KMS-11 (cell line): ENCODE measurements at regions not wholly inside any gene's neighbourhood (a gene's known extent, or its start where the extent isn't known, plus 50 kb on each side); places are given as distances from the start of the nearest gene placed in this dataset.

ENCODE experiments used
- H2AFZ ChIP-seq: fragments of 200-600 bp; sonication (generic); 2 replicates; pipeline ENCODE4 v1.6.1; 2016; ENCODE audit warnings: antibody characterized with exemption, mixed run types, low read depth
- H3K27ac ChIP-seq: fragments of 200-600 bp; sonication (generic); 2 replicates; pipeline ENCODE4 v1.6.1; 2016; ENCODE audit warnings: mild to moderate bottlenecking, mixed run types
- H3K27me3 ChIP-seq: fragments of 200-600 bp; sonication (generic); 2 replicates; pipeline ENCODE4 v1.6.1; 2017; ENCODE audit warnings: mild to moderate bottlenecking, low read depth, mixed run types, moderate library complexity; ENCODE audit not compliant: insufficient read depth
- H3K36me3 ChIP-seq: fragments of 200-600 bp; sonication (generic); 2 replicates; pipeline ENCODE4 v1.6.1; 2017; ENCODE audit warnings: mild to moderate bottlenecking, mixed run types; ENCODE audit not compliant: insufficient read depth
- H3K4me1 ChIP-seq: fragments of 200-600 bp; sonication (generic); 2 replicates; pipeline ENCODE4 v1.6.1; 2016; ENCODE audit warnings: mild to moderate bottlenecking, low read depth, mixed run types; ENCODE audit not compliant: poor library complexity, severe bottlenecking
- H3K4me2 ChIP-seq: fragments of 200-600 bp; sonication (generic); 2 replicates; pipeline ENCODE4 v1.7.0; 2016; ENCODE audit warnings: mild to moderate bottlenecking, mixed run types
- H3K4me3 ChIP-seq: fragments of 200-600 bp; sonication (generic); IDR thresholded peaks from 2 replicates; pipeline ENCODE4 v1.6.1; 2017; ENCODE audit warnings: low read depth, low read length, mixed read lengths; ENCODE audit not compliant: insufficient read depth
- H3K79me2 ChIP-seq: fragments of 200-600 bp; sonication (generic); 2 replicates; pipeline ENCODE4 v1.6.1; 2016; ENCODE audit warnings: low read depth, mixed run types; ENCODE audit not compliant: insufficient read depth
- H3K9ac ChIP-seq: fragments of 200-600 bp; sonication (generic); 2 replicates; pipeline ENCODE4 v1.6.1; 2016; ENCODE audit warnings: mild to moderate bottlenecking, mixed run types
- H4K20me1 ChIP-seq: fragments of 200-600 bp; sonication (generic); 2 replicates; pipeline ENCODE4 v1.6.1; 2016; ENCODE audit warnings: mild to moderate bottlenecking, mixed run types; ENCODE audit not compliant: insufficient read depth
- TF ChIP-seq, protein P1 (sequence below): fragments of 200-600 bp; sonication (generic); conservative IDR thresholded peaks from 2 replicates; pipeline ENCODE4 v1.6.1; 2017; ENCODE audit warnings: low read depth, mild to moderate bottlenecking, antibody characterized with exemption, low read length, moderate library complexity, mixed read lengths

DNA sequence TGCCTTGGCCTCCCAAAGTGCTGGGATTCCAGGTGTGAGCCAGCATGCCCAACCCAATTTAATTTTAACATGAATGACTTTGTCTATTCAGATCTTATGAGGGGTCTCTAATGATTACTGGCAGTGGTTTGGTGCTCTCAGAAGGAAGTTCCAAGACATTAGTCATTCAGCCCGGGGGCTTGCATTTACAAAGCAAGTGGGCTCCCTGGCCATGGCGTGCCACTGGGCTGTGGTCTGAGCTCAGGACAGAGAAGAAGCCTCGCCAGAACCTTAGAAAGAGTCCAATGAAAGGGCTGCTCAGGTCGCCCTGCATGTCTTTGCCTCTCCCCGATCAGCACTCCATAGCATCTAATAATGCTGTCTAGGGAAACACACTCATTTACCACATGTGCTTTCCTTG, 182.6 kb upstream of the CHAC2 start:
- Histone ChIP-seq H3K9ac (no peak overlapping the region), H3K27me3 (no peaks in the 10 kb centered on the region), H3K4me1 (no peaks in the 10 kb centered on the region), H3K4me3 (no peak overlapping the region), H3K79me2 (no peaks in the 10 kb centered on the region), H3K36me3 (no peaks in the 10 kb centered on the region), H4K20me1 (no peaks in the 10 kb centered on the region), H3K27ac (no peak overlapping the region), H2AFZ (no peak overlapping the region), H3K4me2 (no peak overlapping the region)
- TF ChIP-seq, protein P1, sequence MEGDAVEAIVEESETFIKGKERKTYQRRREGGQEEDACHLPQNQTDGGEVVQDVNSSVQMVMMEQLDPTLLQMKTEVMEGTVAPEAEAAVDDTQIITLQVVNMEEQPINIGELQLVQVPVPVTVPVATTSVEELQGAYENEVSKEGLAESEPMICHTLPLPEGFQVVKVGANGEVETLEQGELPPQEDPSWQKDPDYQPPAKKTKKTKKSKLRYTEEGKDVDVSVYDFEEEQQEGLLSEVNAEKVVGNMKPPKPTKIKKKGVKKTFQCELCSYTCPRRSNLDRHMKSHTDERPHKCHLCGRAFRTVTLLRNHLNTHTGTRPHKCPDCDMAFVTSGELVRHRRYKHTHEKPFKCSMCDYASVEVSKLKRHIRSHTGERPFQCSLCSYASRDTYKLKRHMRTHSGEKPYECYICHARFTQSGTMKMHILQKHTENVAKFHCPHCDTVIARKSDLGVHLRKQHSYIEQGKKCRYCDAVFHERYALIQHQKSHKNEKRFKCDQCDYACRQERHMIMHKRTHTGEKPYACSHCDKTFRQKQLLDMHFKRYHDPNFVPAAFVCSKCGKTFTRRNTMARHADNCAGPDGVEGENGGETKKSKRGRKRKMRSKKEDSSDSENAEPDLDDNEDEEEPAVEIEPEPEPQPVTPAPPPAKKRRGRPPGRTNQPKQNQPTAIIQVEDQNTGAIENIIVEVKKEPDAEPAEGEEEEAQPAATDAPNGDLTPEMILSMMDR: no peak

DNA sequence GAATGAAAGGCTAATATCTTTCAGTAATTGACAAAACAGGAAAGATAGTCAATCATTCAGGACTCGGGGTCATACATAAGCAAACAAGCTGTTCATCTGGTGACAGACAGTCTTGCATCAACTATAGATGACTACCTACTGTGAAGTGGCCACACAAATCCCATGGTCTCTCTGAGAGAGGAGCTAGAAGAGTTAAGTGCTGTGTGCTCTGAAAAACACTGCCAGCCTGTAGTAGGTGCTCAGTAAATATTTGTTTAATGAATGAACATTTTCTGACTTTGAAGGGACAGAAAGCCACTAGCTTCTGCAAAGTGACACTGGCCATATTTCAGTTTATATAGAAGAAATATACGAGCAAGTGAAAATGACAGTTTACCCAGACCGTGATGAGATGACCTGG, 184.0 kb upstream of the CHAC2 start:
- Histone ChIP-seq H3K27ac (no peak overlapping the region), H3K27me3 (no peaks in the 10 kb centered on the region), H4K20me1 (no peaks in the 10 kb centered on the region), H3K9ac (no peak overlapping the region), H3K4me1 (no peaks in the 10 kb centered on the region), H3K4me3 (no peak overlapping the region), H2AFZ (no peak overlapping the region), H3K4me2 (no peak overlapping the region), H3K79me2 (no peaks in the 10 kb centered on the region), H3K36me3 (no peaks in the 10 kb centered on the region)
- TF ChIP-seq, protein P1: no peak

DNA sequence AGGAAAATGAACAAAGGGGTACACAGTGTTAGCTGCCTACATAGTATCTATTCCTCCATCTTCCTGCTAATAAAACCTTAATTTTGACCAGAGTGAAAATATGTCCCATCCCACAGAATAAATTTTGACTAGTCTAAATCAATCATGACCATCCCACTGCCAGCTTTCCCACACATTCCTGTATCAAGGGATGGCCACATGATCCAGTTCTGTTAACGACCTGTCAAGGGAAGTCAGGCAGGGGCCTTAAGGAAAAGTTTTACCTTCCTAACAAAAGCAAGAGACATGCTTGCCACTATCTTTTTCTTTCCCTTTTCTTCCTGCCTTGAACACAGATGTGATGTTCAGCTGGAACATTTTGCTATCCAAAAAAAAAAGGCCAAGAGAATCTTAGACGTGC, 185.0 kb upstream of the CHAC2 start:
- H3K27me3 ChIP-seq: no peaks in the 10 kb centered on the region
- H2AFZ ChIP-seq: no peak overlapping the region
- no peaks in the 10 kb centered on the region for H3K36me3 ChIP-seq
- H3K4me3 ChIP-seq: no peak overlapping the region
- no peaks in the 10 kb centered on the region for H3K4me1 ChIP-seq
- H3K79me2 ChIP-seq: no peaks in the 10 kb centered on the region
- TF ChIP-seq, protein P1: no peak
- H3K9ac ChIP-seq: no peak overlapping the region
- no peaks in the 10 kb centered on the region for H4K20me1 ChIP-seq
- no peak overlapping the region for H3K27ac ChIP-seq
- H3K4me2 ChIP-seq: no peak overlapping the region

DNA sequence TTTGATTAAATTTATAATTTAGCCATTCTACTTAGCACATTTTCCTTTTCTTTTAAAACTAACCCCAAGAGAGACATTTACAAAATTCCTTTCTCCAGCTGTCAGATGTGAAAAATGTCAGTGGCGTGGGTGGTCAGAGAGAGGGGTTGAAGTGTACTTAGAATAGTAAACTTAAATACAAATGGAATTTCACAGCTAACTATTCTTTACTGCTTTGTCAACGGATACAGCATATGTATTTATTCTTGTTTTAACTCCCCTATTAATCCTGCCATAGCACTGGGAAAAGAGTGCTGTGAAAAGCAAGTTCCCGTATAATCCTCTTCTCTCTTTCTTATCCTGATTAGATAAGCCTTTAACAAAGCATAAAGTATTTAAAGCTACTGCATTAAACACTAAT, 191.4 kb upstream of the CHAC2 start:
- H3K36me3 ChIP-seq: no peaks in the 10 kb centered on the region
- H2AFZ ChIP-seq: no peak overlapping the region
- no peak overlapping the region for H3K27ac ChIP-seq
- TF ChIP-seq, protein P1: no peak
- no peak overlapping the region for H3K4me2 ChIP-seq
- H3K4me1 ChIP-seq: no peaks in the 10 kb centered on the region
- H3K79me2 ChIP-seq: no peaks in the 10 kb centered on the region
- no peak overlapping the region for H3K4me3 ChIP-seq
- H3K27me3 ChIP-seq: no peaks in the 10 kb centered on the region
- no peaks in the 10 kb centered on the region for H4K20me1 ChIP-seq
- no peak overlapping the region for H3K9ac ChIP-seq

DNA sequence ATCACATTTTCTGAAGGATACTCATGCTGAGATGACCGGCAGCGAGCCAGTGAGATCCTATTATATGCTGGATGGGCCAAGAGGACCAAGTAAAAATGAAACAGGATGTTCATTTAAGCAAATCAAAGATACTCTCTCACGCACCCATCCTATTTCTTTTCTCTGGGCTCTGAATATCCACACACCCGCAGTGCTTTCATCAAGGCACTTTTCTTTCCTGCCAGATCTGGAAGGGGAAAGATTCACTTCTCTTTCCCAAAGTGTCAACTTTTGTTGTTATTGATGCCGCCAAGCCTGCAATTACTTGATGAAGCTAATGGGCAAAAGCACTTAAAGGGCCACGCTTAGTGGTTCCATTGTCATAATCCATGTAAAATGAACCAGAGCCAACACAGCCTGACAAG, 191.9 kb upstream of the CHAC2 start:
- no peaks in the 10 kb centered on the region for H4K20me1 ChIP-seq
- TF ChIP-seq, protein P1: no peak
- no peak overlapping the region for H2AFZ ChIP-seq
- no peaks in the 10 kb centered on the region for H3K36me3 ChIP-seq
- no peak overlapping the region for H3K27ac ChIP-seq
- H3K4me2 ChIP-seq: no peak overlapping the region
- H3K79me2 ChIP-seq: no peaks in the 10 kb centered on the region
- H3K27me3 ChIP-seq: no peaks in the 10 kb centered on the region
- no peaks in the 10 kb centered on the region for H3K4me1 ChIP-seq
- H3K4me3 ChIP-seq: no peak overlapping the region
- no peak overlapping the region for H3K9ac ChIP-seq
